ENCODE measurements at regions not wholly inside any gene's neighbourhood (a gene's known extent, or its start where the extent isn't known, plus 50 kb on each side); places are given as distances from the start of the nearest gene placed in this dataset.

DNA sequence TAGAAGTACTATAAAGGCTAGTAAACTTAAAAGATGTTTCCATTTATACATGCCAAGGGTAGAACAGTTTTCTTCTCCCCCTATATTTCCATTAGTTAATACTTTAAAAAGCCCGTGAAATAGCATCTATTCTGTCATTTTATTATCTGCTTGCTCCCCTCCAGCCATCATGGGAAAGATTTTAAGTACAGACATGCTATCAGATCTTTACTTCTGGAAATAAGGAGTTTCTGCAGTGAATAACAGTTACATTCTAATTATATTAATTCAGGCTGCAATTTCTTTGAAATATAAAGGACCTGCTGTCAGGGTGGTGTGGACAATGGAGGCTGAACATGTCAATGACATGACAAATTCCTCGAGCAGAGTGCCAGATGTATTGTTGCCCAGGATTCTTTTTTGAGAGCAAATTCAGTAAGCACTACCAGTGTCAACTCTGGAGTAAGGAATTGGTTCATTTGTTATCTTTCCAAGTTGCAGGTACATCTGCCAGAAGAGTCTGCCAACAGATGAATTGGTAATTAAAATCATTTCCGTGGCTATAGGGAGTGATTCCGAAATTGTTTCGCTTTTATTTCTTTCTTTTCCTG lies 151.3 kb downstream of the BTG1 start:
- TF ChIP-seq, protein P1, sequence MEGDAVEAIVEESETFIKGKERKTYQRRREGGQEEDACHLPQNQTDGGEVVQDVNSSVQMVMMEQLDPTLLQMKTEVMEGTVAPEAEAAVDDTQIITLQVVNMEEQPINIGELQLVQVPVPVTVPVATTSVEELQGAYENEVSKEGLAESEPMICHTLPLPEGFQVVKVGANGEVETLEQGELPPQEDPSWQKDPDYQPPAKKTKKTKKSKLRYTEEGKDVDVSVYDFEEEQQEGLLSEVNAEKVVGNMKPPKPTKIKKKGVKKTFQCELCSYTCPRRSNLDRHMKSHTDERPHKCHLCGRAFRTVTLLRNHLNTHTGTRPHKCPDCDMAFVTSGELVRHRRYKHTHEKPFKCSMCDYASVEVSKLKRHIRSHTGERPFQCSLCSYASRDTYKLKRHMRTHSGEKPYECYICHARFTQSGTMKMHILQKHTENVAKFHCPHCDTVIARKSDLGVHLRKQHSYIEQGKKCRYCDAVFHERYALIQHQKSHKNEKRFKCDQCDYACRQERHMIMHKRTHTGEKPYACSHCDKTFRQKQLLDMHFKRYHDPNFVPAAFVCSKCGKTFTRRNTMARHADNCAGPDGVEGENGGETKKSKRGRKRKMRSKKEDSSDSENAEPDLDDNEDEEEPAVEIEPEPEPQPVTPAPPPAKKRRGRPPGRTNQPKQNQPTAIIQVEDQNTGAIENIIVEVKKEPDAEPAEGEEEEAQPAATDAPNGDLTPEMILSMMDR (conservative IDR thresholded peaks at IDR 0.05; ENCODE audit: low read depth, low read length), result no peak
- DNase-seq (ENCODE audit: low read depth), result no peak
- no peak overlapping the region for H3K4me3 ChIP-seq (ENCODE audit: low read depth, low read length)

DNA sequence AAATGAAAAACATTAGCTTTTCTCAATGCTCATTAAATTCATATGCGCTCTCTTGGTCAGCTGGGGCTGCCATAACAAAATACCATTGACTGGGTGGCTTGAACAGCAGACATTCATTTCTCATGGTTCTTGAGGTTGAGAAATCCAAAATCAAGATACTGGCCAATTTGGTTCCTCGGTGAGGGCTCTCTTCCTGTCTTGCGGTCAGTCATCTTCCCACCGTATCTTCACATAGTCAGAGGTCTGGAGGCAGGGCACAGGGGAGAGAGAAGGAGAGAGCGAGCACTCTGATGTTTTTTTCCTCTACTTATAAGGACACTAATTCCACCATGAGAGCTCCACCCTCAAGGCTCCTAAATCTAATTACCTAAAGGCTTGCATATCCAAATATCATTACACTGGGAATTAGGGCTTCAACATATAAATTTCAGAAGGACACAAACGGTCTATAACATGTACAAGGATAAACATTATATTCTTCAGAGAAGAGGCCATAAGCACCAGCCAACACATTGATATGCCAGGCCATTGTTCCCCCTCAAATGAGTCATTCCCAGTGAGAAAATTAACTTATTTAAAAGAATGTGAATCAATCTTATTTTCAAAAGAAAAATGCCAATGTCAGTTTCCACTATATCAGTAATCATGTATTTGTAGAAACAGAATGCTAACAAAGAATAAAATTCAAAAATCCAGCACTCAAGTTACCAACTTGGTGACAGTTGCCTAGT lies 152.2 kb downstream of the BTG1 start:
- TF ChIP-seq, protein P1 (conservative IDR thresholded peaks at IDR 0.05; ENCODE audit: low read depth, low read length), result no peak
- no peak overlapping the region for H3K4me3 ChIP-seq (ENCODE audit: low read depth, low read length)
- DNase-seq (ENCODE audit: low read depth), result no peak

DNA sequence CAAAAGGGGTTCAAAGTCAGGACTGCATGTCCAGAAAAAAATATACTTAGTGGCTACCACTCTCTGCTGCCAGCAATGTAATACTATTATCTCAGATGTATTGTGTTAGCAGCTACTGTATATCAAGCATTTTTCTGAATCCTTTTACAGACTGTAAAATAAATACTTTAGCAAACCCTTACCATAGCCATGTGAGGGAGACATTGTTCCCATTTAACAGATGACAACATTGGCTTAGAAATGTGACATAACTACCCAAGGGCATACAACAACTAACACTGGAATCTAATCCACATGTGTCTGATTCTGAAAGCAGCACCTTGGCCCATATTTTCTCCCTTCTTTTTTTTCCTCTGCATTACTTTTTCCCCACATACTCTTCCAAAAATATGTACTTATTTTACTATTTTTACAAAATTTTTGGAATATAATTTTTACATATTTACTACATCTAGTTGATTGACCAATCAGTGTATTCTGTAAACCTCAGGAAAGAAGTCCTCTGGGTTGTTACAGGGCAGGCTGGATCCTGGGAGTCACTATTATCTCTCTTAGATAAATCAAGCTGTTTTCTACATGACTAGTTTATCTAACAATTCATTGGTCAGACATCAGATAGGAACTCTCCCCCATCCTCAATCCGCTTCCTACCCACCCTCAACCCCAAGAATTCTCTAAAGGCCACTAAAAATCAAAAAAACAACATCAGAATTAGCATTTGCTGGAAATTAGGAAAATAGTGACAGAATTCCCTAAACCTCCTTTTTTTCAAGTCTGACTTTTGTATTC lies 154.1 kb downstream of the BTG1 start:
- peak; percentile 35 for DNase-seq (ENCODE audit: low read depth)
- no peak overlapping the region for H3K4me3 ChIP-seq (ENCODE audit: low read depth, low read length)
- TF ChIP-seq, protein P1 (conservative IDR thresholded peaks at IDR 0.05; ENCODE audit: low read depth, low read length), result no peak

DNA sequence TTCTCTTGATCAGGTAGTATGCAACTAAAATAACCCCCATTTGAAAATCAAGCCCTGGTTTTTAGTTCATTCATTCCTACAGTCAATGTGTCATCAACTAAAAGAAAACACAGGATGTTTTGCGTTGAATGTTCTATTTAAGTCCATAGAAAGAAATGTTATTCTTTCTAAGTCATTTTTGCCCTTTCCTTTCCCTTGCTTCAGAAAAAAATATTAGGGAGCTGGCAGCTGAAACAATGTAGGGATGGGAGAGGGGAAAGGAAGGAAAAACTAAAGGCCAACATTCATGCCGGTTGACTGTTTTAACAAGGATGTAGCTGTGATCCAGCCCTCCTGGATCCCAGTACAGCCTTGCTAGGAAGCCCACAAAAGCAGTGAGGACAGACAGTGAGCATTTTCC lies 155.1 kb downstream of the BTG1 start:
- no peak overlapping the region for H3K4me3 ChIP-seq (ENCODE audit: low read depth, low read length)
- TF ChIP-seq, protein P1 (conservative IDR thresholded peaks at IDR 0.05; ENCODE audit: low read depth, low read length), result no peak
- DNase-seq (ENCODE audit: low read depth), result peak; percentile 35

DNA sequence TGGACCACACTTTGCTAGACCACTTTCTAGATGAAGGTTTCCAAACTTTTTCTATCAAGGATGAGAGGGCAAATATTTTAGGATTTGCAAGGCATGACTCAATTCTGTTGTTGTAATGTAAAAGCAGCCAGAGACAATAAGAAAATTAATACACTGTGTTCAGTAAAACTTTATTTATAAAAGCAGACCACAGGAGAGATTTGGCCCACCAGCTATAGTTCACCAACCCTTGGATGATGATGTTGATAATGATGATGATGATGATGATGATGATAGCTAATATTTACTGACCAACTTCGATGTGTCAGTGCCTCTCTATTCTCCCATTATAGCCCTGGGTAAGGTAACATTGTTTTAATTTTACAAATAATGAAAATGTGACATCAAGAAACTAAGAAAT lies 156.5 kb downstream of the BTG1 start:
- no peak for DNase-seq (ENCODE audit: low read depth)
- H3K4me3 ChIP-seq (ENCODE audit: low read depth, low read length), result no peak overlapping the region
- TF ChIP-seq, protein P1 (conservative IDR thresholded peaks at IDR 0.05; ENCODE audit: low read depth, low read length), result no peak

DNA sequence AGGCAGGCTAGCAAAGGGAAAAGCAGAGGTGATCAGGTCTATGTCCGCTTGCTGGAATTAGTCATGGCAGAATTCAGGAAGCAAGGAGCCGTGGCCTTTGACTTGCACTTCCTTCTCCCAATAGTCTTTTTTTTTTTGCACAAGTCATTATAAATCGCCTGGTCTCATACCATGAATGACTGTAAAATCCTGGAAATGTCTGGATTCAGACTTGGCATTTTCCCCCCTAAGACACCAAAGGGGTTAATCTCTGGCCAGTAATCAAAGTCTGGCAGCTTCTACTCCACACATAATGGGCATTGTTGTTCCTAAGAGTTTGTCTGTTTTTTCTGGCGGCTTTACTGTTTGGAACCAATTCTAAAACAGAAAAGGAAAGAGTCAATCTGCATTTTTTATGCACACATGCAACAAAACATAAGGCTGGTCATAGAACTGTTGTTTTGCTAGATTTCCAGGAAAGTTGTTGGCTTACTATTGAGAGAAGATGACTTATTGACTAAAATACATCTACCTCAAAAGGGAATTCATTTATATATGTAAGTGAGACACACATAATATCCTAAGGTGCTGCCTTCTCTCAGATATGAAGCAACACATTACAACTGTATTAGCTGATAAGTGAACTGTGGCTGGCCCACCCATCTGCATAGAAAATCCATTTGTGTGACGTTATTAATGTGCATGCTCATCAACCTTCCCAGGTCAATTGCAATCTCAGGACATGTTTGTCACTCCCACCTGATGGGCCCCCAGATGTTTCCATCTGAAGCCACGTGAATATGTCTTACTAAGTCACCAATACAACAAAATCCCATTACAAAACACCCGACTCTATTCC lies 157.3 kb downstream of the BTG1 start:
- no peak overlapping the region for H3K4me3 ChIP-seq (ENCODE audit: low read depth, low read length)
- no peak for DNase-seq (ENCODE audit: low read depth)
- TF ChIP-seq, protein P1 (conservative IDR thresholded peaks at IDR 0.05; ENCODE audit: low read depth, low read length), result no peak

Data from choroid plexus epithelial cell (primary cell).